ENCODE measurements at regions not wholly inside any gene's neighbourhood (a gene's known extent, or its start where the extent isn't known, plus 50 kb on each side); places are given as distances from the start of the nearest gene placed in this dataset.
"Not testable (repeated sequence)": the region's sequence is repeated elsewhere in the genome, so short reads cannot be mapped to it uniquely, and the experiment has no call there.

GRCh38 chr1:200254602-200255001 is 155.2 kb downstream of the ZNF281 start:
- not testable (repeated sequence) for H3K4me3 ChIP-seq (ENCODE audit: insufficient read depth in 1 of 2, low read depth in 1 of 2, low read length in 2 of 2); H3K27me3 ChIP-seq (ENCODE audit: control insufficient read depth in 1 of 2, insufficient read depth in 1 of 2, low read length in 2 of 2); H3K14ac ChIP-seq (ENCODE audit: low read length in 2 of 2); H3K27ac ChIP-seq (ENCODE audit: low read length, poor library complexity, severe bottlenecking); H4K91ac ChIP-seq (ENCODE audit: low read length); H3K36me3 ChIP-seq (ENCODE audit: control insufficient read depth in 1 of 2, insufficient read depth in 2 of 2, low read depth in 1 of 2, low read length in 2 of 2); H3K4ac ChIP-seq (ENCODE audit: low read depth in 1 of 2, low read length in 2 of 2); H3K18ac ChIP-seq (ENCODE audit: low read depth in 1 of 2, low read length in 2 of 2); H3K4me1 ChIP-seq (ENCODE audit: control insufficient read depth, insufficient read depth, low read depth, low read length); H3K9ac ChIP-seq (ENCODE audit: low read length); H2BK120ac ChIP-seq (ENCODE audit: low read depth, low read length); H3K23ac ChIP-seq (ENCODE audit: low read length in 2 of 2); H2BK12ac ChIP-seq (ENCODE audit: low read length in 2 of 2); H4K8ac ChIP-seq (ENCODE audit: low read length); H2BK15ac ChIP-seq (ENCODE audit: low read depth, poor library complexity, severe bottlenecking); DNase-seq; H3K9me3 ChIP-seq (ENCODE audit: control insufficient read depth, low read length); H2AFZ ChIP-seq (ENCODE audit: low read depth, low read length); H2AK5ac ChIP-seq (ENCODE audit: low read length, severe bottlenecking); H2BK5ac ChIP-seq (ENCODE audit: low read depth, low read length, poor library complexity, severe bottlenecking); H3K4me2 ChIP-seq (ENCODE audit: low read length, poor library complexity, severe bottlenecking); H3K79me1 ChIP-seq (replicated peaks; ENCODE audit: low read length, poor library complexity, severe bottlenecking)
- 91% methylated on average over 7 of the region's 9 CpGs for WGBS

- no peak overlapping the region for H2AFZ ChIP-seq (ENCODE audit: low read depth, low read length)
- no peaks in the 10 kb centered on the region for H3K9me3 ChIP-seq (ENCODE audit: control insufficient read depth, low read length)
- no peak overlapping the region for H2AK5ac ChIP-seq (ENCODE audit: low read length, severe bottlenecking)
- no peaks in the 10 kb centered on the region for H3K4me1 ChIP-seq (ENCODE audit: control insufficient read depth, insufficient read depth, low read depth, low read length)
- no peak overlapping the region for H4K91ac ChIP-seq (ENCODE audit: low read length)
- no peak overlapping the region for H2BK5ac ChIP-seq (ENCODE audit: low read depth, low read length, poor library complexity, severe bottlenecking)
- H3K4me3 ChIP-seq (ENCODE audit: insufficient read depth in 1 of 2, low read depth in 1 of 2, low read length in 2 of 2) = no peak overlapping the region
- peak overlapping the region in 1 of 2 experiments; percentile 34 for H3K18ac ChIP-seq (ENCODE audit: low read depth in 1 of 2, low read length in 2 of 2)
- no peak overlapping the region for H2BK120ac ChIP-seq (ENCODE audit: low read depth, low read length)
- no peak overlapping the region for H3K4me2 ChIP-seq (ENCODE audit: low read length, poor library complexity, severe bottlenecking)
- H3K27me3 ChIP-seq (ENCODE audit: control insufficient read depth in 1 of 2, insufficient read depth in 1 of 2, low read length in 2 of 2) = no peaks in the 10 kb centered on the region
- peak overlapping the region in 1 of 2 experiments; percentile 12 for H3K14ac ChIP-seq (ENCODE audit: low read length in 2 of 2)
- no peak overlapping the region for H3K23ac ChIP-seq (ENCODE audit: low read length in 2 of 2)
- no peak overlapping the region for H4K8ac ChIP-seq (ENCODE audit: low read length)
- no peak overlapping the region for H3K27ac ChIP-seq (ENCODE audit: low read length, poor library complexity, severe bottlenecking)
- H3K4ac ChIP-seq (ENCODE audit: low read depth in 1 of 2, low read length in 2 of 2) = no peak overlapping the region
- no peak overlapping the region for H2BK15ac ChIP-seq (ENCODE audit: low read depth, poor library complexity, severe bottlenecking)
- H3K36me3 ChIP-seq (ENCODE audit: control insufficient read depth in 1 of 2, insufficient read depth in 2 of 2, low read depth in 1 of 2, low read length in 2 of 2) = no peaks in the 10 kb centered on the region
- no peak overlapping the region for H3K9ac ChIP-seq (ENCODE audit: low read length)
- peak overlapping the region in 1 of 2 experiments; percentile 64 for H2BK12ac ChIP-seq (ENCODE audit: low read length in 2 of 2)
- no peak for DNase-seq
- WGBS = 93% methylated on average over 4 of the region's 7 CpGs
- no peaks in the 10 kb centered on the region for H3K79me1 ChIP-seq (replicated peaks; ENCODE audit: low read length, poor library complexity, severe bottlenecking)
Measured at GRCh38 chr1:200253774-200254495, 155.9 kb downstream of the ZNF281 start.

- no peak overlapping the region for H3K14ac ChIP-seq (ENCODE audit: low read length in 2 of 2)
- no peak overlapping the region for H3K18ac ChIP-seq (ENCODE audit: low read depth in 1 of 2, low read length in 2 of 2)
- H3K4me1 ChIP-seq (ENCODE audit: control insufficient read depth, insufficient read depth, low read depth, low read length) = no peaks in the 10 kb centered on the region
- no peaks in the 10 kb centered on the region for H3K9me3 ChIP-seq (ENCODE audit: control insufficient read depth, low read length)
- H3K36me3 ChIP-seq (ENCODE audit: control insufficient read depth in 1 of 2, insufficient read depth in 2 of 2, low read depth in 1 of 2, low read length in 2 of 2) = no peaks in the 10 kb centered on the region
- H2BK15ac ChIP-seq (ENCODE audit: low read depth, poor library complexity, severe bottlenecking) = no peak overlapping the region
- no peak overlapping the region for H4K8ac ChIP-seq (ENCODE audit: low read length)
- H3K27me3 ChIP-seq (ENCODE audit: control insufficient read depth in 1 of 2, insufficient read depth in 1 of 2, low read length in 2 of 2) = no peaks in the 10 kb centered on the region
- H2BK12ac ChIP-seq (ENCODE audit: low read length in 2 of 2) = no peak overlapping the region
- no peak overlapping the region for H3K27ac ChIP-seq (ENCODE audit: low read length, poor library complexity, severe bottlenecking)
- H3K9ac ChIP-seq (ENCODE audit: low read length) = no peak overlapping the region
- no peaks in the 10 kb centered on the region for H3K79me1 ChIP-seq (replicated peaks; ENCODE audit: low read length, poor library complexity, severe bottlenecking)
- H3K4ac ChIP-seq (ENCODE audit: low read depth in 1 of 2, low read length in 2 of 2) = no peak overlapping the region
- H3K4me2 ChIP-seq (ENCODE audit: low read length, poor library complexity, severe bottlenecking) = no peak overlapping the region
- no peak overlapping the region for H2AK5ac ChIP-seq (ENCODE audit: low read length, severe bottlenecking)
- DNase-seq = no peak
- no peak overlapping the region for H2BK120ac ChIP-seq (ENCODE audit: low read depth, low read length)
- H3K4me3 ChIP-seq (ENCODE audit: insufficient read depth in 1 of 2, low read depth in 1 of 2, low read length in 2 of 2) = no peak overlapping the region
- no peak overlapping the region for H3K23ac ChIP-seq (ENCODE audit: low read length in 2 of 2)
- 77% methylated on average over 4 of the region's 5 CpGs for WGBS
- H2AFZ ChIP-seq (ENCODE audit: low read depth, low read length) = no peak overlapping the region
- H2BK5ac ChIP-seq (ENCODE audit: low read depth, low read length, poor library complexity, severe bottlenecking) = no peak overlapping the region
- no peak overlapping the region for H4K91ac ChIP-seq (ENCODE audit: low read length)
Measured at GRCh38 chr1:200252531-200252930, 157.3 kb downstream of the ZNF281 start.

- WGBS = 98% methylated on average over 4 of the region's 5 CpGs
- H4K8ac ChIP-seq (ENCODE audit: low read length) = no peak overlapping the region
- peak overlapping the region; percentile 46 for H4K91ac ChIP-seq (ENCODE audit: low read length)
Measured at GRCh38 chr1:200250469-200250868, 159.4 kb downstream of the ZNF281 start.

More at GRCh38 chr1:200250469-200250868, 159.4 kb downstream of the ZNF281 start:
- Histone ChIP-seq H2BK15ac (ENCODE audit: low read depth, poor library complexity, severe bottlenecking) (no peak overlapping the region), H2BK120ac (ENCODE audit: low read depth, low read length) (no peak overlapping the region), H3K23ac (ENCODE audit: low read length in 2 of 2) (no peak overlapping the region), H2AFZ (ENCODE audit: low read depth, low read length) (no peak overlapping the region), H3K27me3 (ENCODE audit: control insufficient read depth in 1 of 2, insufficient read depth in 1 of 2, low read length in 2 of 2) (no peaks in the 10 kb centered on the region), H3K4ac (ENCODE audit: low read depth in 1 of 2, low read length in 2 of 2) (no peak overlapping the region), H3K4me2 (ENCODE audit: low read length, poor library complexity, severe bottlenecking) (no peak overlapping the region), H2AK5ac (ENCODE audit: low read length, severe bottlenecking) (no peak overlapping the region), H3K14ac (ENCODE audit: low read length in 2 of 2) (no peak overlapping the region), H3K18ac (ENCODE audit: low read depth in 1 of 2, low read length in 2 of 2) (peak overlapping the region in 1 of 2 experiments; percentile 71), H2BK12ac (ENCODE audit: low read length in 2 of 2) (peak overlapping the region in 1 of 2 experiments; percentile 37), H3K9ac (ENCODE audit: low read length) (no peak overlapping the region), H2BK5ac (ENCODE audit: low read depth, low read length, poor library complexity, severe bottlenecking) (no peak overlapping the region), H3K4me3 (ENCODE audit: insufficient read depth in 1 of 2, low read depth in 1 of 2, low read length in 2 of 2) (no peak overlapping the region), H3K4me1 (ENCODE audit: control insufficient read depth, insufficient read depth, low read depth, low read length) (no peaks in the 10 kb centered on the region), H3K79me1 (replicated peaks; ENCODE audit: low read length, poor library complexity, severe bottlenecking) (no peaks in the 10 kb centered on the region), H3K36me3 (ENCODE audit: control insufficient read depth in 1 of 2, insufficient read depth in 2 of 2, low read depth in 1 of 2, low read length in 2 of 2) (no peaks in the 10 kb centered on the region), H3K27ac (ENCODE audit: low read length, poor library complexity, severe bottlenecking) (no peak overlapping the region), H3K9me3 (ENCODE audit: control insufficient read depth, low read length) (no peaks in the 10 kb centered on the region)
- DNase-seq = no peak

All from mesenchymal stem cell (in vitro differentiated cells and primary cell).